H1 (cell line): ENCODE measurements at regions not wholly inside any gene's neighbourhood (a gene's known extent, or its start where the extent isn't known, plus 50 kb on each side); places are given as distances from the start of the nearest gene placed in this dataset.

Experiments used
- CTCF ChIA-PET: fragments of 300-600 bp; sonication (Branson Sonifier 250); formaldehyde crosslinking; loops from one replicate; lab custom pipeline; 2021; ENCODE audit not compliant: partially characterized antibody; lab: Charles Lee
- POLR2A ChIA-PET: fragments of 300-600 bp; sonication (Branson Sonifier 250); formaldehyde crosslinking; loops from one replicate; lab custom pipeline; 2021; ENCODE audit warnings: inconsistent platforms; ENCODE audit not compliant: partially characterized antibody; lab: Charles Lee
- DNase-seq, 2 experiments: peaks; one replicate each; pipeline versions ENCODE4 v3.0.0 to v3.0.0-alpha.2; 2010 to 2022; ENCODE audit warnings: low spot score in 2 of 2, low read depth in 1 of 2, mixed read lengths in 1 of 2
- FAIRE-seq: peaks from 2 replicates; lab custom pipeline; 2011; peaks lifted over from hg19 to GRCh38; lab: Jason Lieb, UNC
- H2AFZ ChIP-seq: 2 replicates; pipeline ENCODE4 v1.8.1; 2012; ENCODE audit warnings: low read length, inconsistent platforms
- H2AK5ac ChIP-seq: 2 replicates; pipeline ENCODE4 v1.6.1; 2013; ENCODE audit warnings: low read depth, low read length
- H2BK120ac ChIP-seq: replicated peaks from 2 replicates; pipeline ENCODE3; 2013; ENCODE audit warnings: low read depth, low read length, inconsistent platforms
- H2BK12ac ChIP-seq: 2 replicates; pipeline ENCODE4 v1.6.1; 2013; ENCODE audit warnings: low read depth, low read length
- H2BK15ac ChIP-seq: 2 replicates; pipeline ENCODE4 v1.6.1; 2013; ENCODE audit warnings: low read length
- H2BK20ac ChIP-seq: 2 replicates; pipeline ENCODE4 v1.6.1; 2013; ENCODE audit warnings: low read length
- H2BK5ac ChIP-seq: 2 replicates; pipeline ENCODE4 v1.6.1; 2013; ENCODE audit warnings: low read depth, low read length
- H3K14ac ChIP-seq: 2 replicates; pipeline ENCODE4 v1.6.1; 2013; ENCODE audit warnings: inconsistent platforms; ENCODE audit not compliant: insufficient read length
- H3K18ac ChIP-seq: 2 replicates; pipeline ENCODE4 v1.6.1; 2013; ENCODE audit warnings: low read length; ENCODE audit errors: extremely low read depth
- H3K23ac ChIP-seq: 2 replicates; pipeline ENCODE4 v1.6.1; 2013; ENCODE audit warnings: inconsistent platforms; ENCODE audit not compliant: insufficient read length
- H3K23me2 ChIP-seq: 2 replicates; pipeline ENCODE4 v1.6.1; 2013; ENCODE audit warnings: low read depth, low read length
- H3K27ac ChIP-seq: 2 replicates; pipeline ENCODE4 v1.6.1; 2011; ENCODE audit warnings: low read depth, low read length, inconsistent platforms
- H3K27me3 ChIP-seq, 4 experiments: replicated peaks in 1 of 4; 1 replicate in 1 of 4; 2 replicates in 3 of 4; pipeline versions ENCODE4 v1.6.1 to v1.8.1; 2011 to 2013; ENCODE audit warnings: low read length in 3 of 4, mild to moderate bottlenecking in 3 of 4, inconsistent platforms in 2 of 4, mixed read lengths in 2 of 4, moderate library complexity in 1 of 4; ENCODE audit not compliant: control insufficient read depth in 3 of 4, insufficient read depth in 3 of 4; ENCODE audit errors: extremely low read depth in 1 of 4
- H3K36me3 ChIP-seq, 4 experiments: 2 replicates each; pipeline versions ENCODE4 v1.6.1 to v1.8.1; 2011 to 2013; ENCODE audit warnings: mild to moderate bottlenecking in 4 of 4, low read length in 3 of 4, moderate library complexity in 2 of 4, control low read depth in 1 of 4, inconsistent platforms in 1 of 4; ENCODE audit not compliant: insufficient read depth in 4 of 4, control insufficient read depth in 2 of 4
- H3K4ac ChIP-seq: replicated peaks from 2 replicates; pipeline ENCODE3; 2013; ENCODE audit warnings: low read length, low read depth, mixed read lengths, inconsistent platforms; ENCODE audit not compliant: insufficient read length
- H3K4me1 ChIP-seq, 4 experiments: replicated peaks in 1 of 4; 1 replicate in 1 of 4; 2 replicates in 3 of 4; pipeline versions ENCODE4 v1.6.1 to v1.8.1; 2011 to 2013; ENCODE audit warnings: low read length in 3 of 4, inconsistent platforms in 2 of 4, mixed read lengths in 1 of 4; ENCODE audit not compliant: insufficient read depth in 4 of 4, control insufficient read depth in 3 of 4
- H3K4me2 ChIP-seq, 2 experiments: 2 replicates each; pipeline versions ENCODE4 v1.6.1 to v1.8.1; 2011 to 2013; ENCODE audit warnings: low read depth in 2 of 2, low read length in 2 of 2, control low read depth in 1 of 2, inconsistent platforms in 1 of 2, mild to moderate bottlenecking in 1 of 2; ENCODE audit not compliant: insufficient read depth in 1 of 2
- H3K4me3 ChIP-seq, 4 experiments: fragments of 200-600, 300-600 bp in 1 of 4; sonication (generic), shearing (Covaris generic), sonication (Bioruptor Twin) in 1 of 4; 2 replicates each; pipeline versions ENCODE4 v1.5.1 to v1.8.1; 2011 to 2016; ENCODE audit warnings: low read length in 4 of 4, low read depth in 3 of 4, control low read depth in 2 of 4, inconsistent platforms in 2 of 4, mild to moderate bottlenecking in 2 of 4, mixed read lengths in 1 of 4, moderate library complexity in 1 of 4; ENCODE audit not compliant: insufficient read depth in 2 of 4; ENCODE audit errors: extremely low read depth in 1 of 4
- H3K56ac ChIP-seq: replicated peaks from 2 replicates; pipeline ENCODE3; 2013; ENCODE audit warnings: low read depth, mild to moderate bottlenecking, mixed read lengths, low read length, inconsistent platforms; ENCODE audit not compliant: insufficient read length
- H3K79me1 ChIP-seq: 2 replicates; pipeline ENCODE4 v1.6.1; 2013; ENCODE audit warnings: low read depth, low read length, control low read depth
- H3K79me2 ChIP-seq, 2 experiments: 2 replicates each; pipeline versions ENCODE4 v1.6.1 to v1.8.1; 2012 to 2013; ENCODE audit warnings: low read length in 2 of 2, mild to moderate bottlenecking in 2 of 2, inconsistent platforms in 1 of 2; ENCODE audit not compliant: insufficient read depth in 2 of 2, control insufficient read depth in 1 of 2
- H3K9ac ChIP-seq, 4 experiments: replicated peaks in 1 of 4; 1 replicate in 1 of 4; 2 replicates in 3 of 4; pipeline versions ENCODE4 v1.6.1 to v1.8.1; 2011 to 2013; ENCODE audit warnings: low read depth in 3 of 4, low read length in 3 of 4, control low read depth in 2 of 4, mild to moderate bottlenecking in 2 of 4, moderate library complexity in 2 of 4, inconsistent platforms in 1 of 4; ENCODE audit errors: extremely low read depth in 1 of 4
- H3K9me3 ChIP-seq, 2 experiments: 2 replicates each; pipeline versions ENCODE4 v1.6.1 to v1.8.1; 2012 to 2013; ENCODE audit warnings: mild to moderate bottlenecking in 2 of 2, moderate library complexity in 2 of 2, control low read depth in 1 of 2, inconsistent platforms in 1 of 2, low read depth in 1 of 2, low read length in 1 of 2, mixed read lengths in 1 of 2; ENCODE audit not compliant: insufficient read depth in 2 of 2
- H4K20me1 ChIP-seq, 2 experiments: replicated peaks in 1 of 2; 2 replicates each; pipeline versions ENCODE3 to v1.8.1; 2011 to 2013; ENCODE audit warnings: inconsistent platforms in 2 of 2, low read length in 2 of 2, mild to moderate bottlenecking in 1 of 2; ENCODE audit not compliant: insufficient read depth in 2 of 2, control insufficient read depth in 1 of 2
- H4K5ac ChIP-seq: 2 replicates; pipeline ENCODE4 v1.6.1; 2013; ENCODE audit warnings: low read length, low read depth, mixed read lengths, inconsistent platforms; ENCODE audit not compliant: insufficient read length
- H4K8ac ChIP-seq: 2 replicates; pipeline ENCODE4 v1.8.0; 2013; ENCODE audit warnings: mild to moderate bottlenecking, moderate library complexity, low read length, inconsistent platforms; ENCODE audit not compliant: insufficient read depth; ENCODE audit errors: extremely low read depth
- H4K91ac ChIP-seq: replicated peaks from 2 replicates; pipeline ENCODE3; 2013; ENCODE audit warnings: low read length, mixed read lengths, inconsistent platforms; ENCODE audit not compliant: insufficient read length
- CTCF ChIP-seq, 3 experiments: IDR thresholded peaks; 1 replicate in 2 of 3; 2 replicates in 1 of 3; pipeline versions ENCODE4 v1.5.1 to v1.6.1; 2011; ENCODE audit warnings: low read length in 3 of 3, mild to moderate bottlenecking in 3 of 3, inconsistent platforms in 2 of 3, low read depth in 1 of 3, moderate library complexity in 1 of 3; ENCODE audit not compliant: insufficient read depth in 1 of 3; ENCODE audit errors: control extremely low read depth in 1 of 3
- EZH2 ChIP-seq: fragments of 200-600 bp; sonication (generic); IDR thresholded peaks from 2 replicates; pipeline ENCODE4 v1.7.1; 2012; ENCODE audit warnings: low read depth, mild to moderate bottlenecking, moderate library complexity, low read length, inconsistent platforms; ENCODE audit not compliant: severe bottlenecking
- KDM5A ChIP-seq: fragments of 200-600 bp; IDR thresholded peaks from 2 replicates; pipeline ENCODE4 v1.7.1; 2012; ENCODE audit warnings: mild to moderate bottlenecking, low read length, inconsistent platforms, mixed read lengths
- PHF8 ChIP-seq: fragments of 200-600 bp; sonication (generic); conservative IDR thresholded peaks from 2 replicates; pipeline ENCODE4 v1.7.1; 2012; ENCODE audit warnings: low read depth, mild to moderate bottlenecking, inconsistent platforms, low read length, moderate library complexity
- RFX5 ChIP-seq: IDR thresholded peaks from 2 replicates; pipeline ENCODE4 v1.6.1; 2011; ENCODE audit warnings: low read depth, low read length, improper control_type of control experiment, borderline replicate concordance
- TAF7 ChIP-seq: optimal IDR thresholded peaks from 2 replicates; pipeline ENCODE3; 2011; ENCODE audit warnings: low read depth, mild to moderate bottlenecking, inconsistent platforms, low read length, moderate library complexity, borderline replicate concordance
- TBP ChIP-seq: IDR thresholded peaks from 2 replicates; pipeline ENCODE4 v1.6.1; 2011; ENCODE audit warnings: low read depth, low read length, improper control_type of control experiment
- WGBS, 2 experiments: shearing (Covaris generic) in 1 of 2; methylation state at CpG; one replicate each; pipeline versions ENCODE4 v1.1.6 to v1.1.7; 2013 to 2015; ENCODE audit warnings: low lambda C conversion rate in 2 of 2, mixed read lengths in 2 of 2, inconsistent platforms in 1 of 2, low coverage in 1 of 2, missing lambda C conversion rate in 1 of 2; ENCODE audit not compliant: insufficient replicate concordance in 2 of 2, insufficient coverage in 1 of 2, insufficient read length in 1 of 2; ENCODE audit errors: extremely low coverage in 1 of 2, missing lambda C conversion rate in 1 of 2; 5-methylcytosine and 5-hydroxymethylcytosine counted together

- Histone ChIP-seq H3K4me2 (no peak overlapping the region), H4K20me1 (no peaks in the 10 kb centered on the region), H3K4me1 (no peaks in the 10 kb centered on the region), H3K79me1 (no peaks in the 10 kb centered on the region), H2BK20ac (no peak overlapping the region), H3K9me3 (peaks cover 54 to 62% of the 10 kb centered on the region in 2 experiments), H3K23ac (no peak overlapping the region), H3K14ac (no peak overlapping the region), H2AFZ (no peak overlapping the region), H4K91ac (no peak overlapping the region), H4K5ac (no peak overlapping the region), H3K4ac (no peak overlapping the region), H3K27me3 (no peaks in the 10 kb centered on the region), H3K23me2 (no peaks in the 10 kb centered on the region), H3K4me3 (no peak overlapping the region), H3K27ac (no peak overlapping the region), H2BK12ac (no peak overlapping the region), H4K8ac (no peak overlapping the region), H3K9ac (no peak overlapping the region), H2BK5ac (no peak overlapping the region), H3K56ac (no peak overlapping the region), H3K18ac (no peak overlapping the region), H2BK120ac (no peak overlapping the region), H2AK5ac (no peak overlapping the region), H3K36me3 (no peaks in the 10 kb centered on the region), H3K79me2 (no peaks in the 10 kb centered on the region), H2BK15ac (no peak overlapping the region)
- FAIRE-seq (no peak), DNase-seq (no peak)
- ChIA-PET CTCF (no interaction called here), POLR2A (no interaction called here)
- WGBS, 2 experiments: 77% methylated on average over 4 of the region's 4 CpGs; no CpG with 5 or more reads in 1 of the 2 experiments
- TF ChIP-seq PHF8 (no peak), TBP (no peak), RFX5 (no peak), EZH2 (no peak), CTCF (IDR thresholded peaks at IDR 0.05; ENCODE audit: control extremely low read depth in 1 of 3, insufficient read depth in 1 of 3, low read depth in 1 of 3, low read length in 3 of 3) (no peak), TAF7 (no peak), KDM5A (no peak)
Measured at GRCh38 chr18:71116535-71116934, 827.7 kb downstream of the SOCS6 start.
